NCI-H524 (cell line): ENCODE measurements at regions not wholly inside any gene's neighbourhood (a gene's known extent, or its start where the extent isn't known, plus 50 kb on each side); places are given as distances from the start of the nearest gene placed in this dataset.

ENCODE experiments used
- DNase-seq, 2 experiments: peaks; one replicate each; lab custom pipeline; 2025; lab: John Stamatoyannopoulos, UW

DNA sequence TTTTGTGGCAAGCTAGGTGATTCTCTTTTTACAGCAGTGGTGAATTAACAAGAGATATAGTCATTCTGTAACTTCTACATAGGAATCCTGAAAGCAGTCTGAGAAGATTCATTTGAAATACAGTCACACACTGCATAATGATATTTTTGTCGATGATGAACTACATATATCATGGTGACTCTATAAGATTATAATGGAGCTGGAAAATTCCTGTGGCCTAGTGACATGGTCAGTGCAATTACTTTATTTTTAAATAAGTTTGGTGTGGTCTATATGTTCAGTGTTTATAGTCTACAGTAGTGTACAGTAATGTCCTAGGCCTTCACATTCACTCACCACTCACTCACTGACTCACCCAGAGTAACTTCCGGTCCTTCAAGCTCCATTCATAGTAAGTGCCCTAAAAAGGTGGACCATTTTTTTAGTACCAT is 511.4 kb upstream of the MCTP2 start:
- no peak for DNase-seq

DNA sequence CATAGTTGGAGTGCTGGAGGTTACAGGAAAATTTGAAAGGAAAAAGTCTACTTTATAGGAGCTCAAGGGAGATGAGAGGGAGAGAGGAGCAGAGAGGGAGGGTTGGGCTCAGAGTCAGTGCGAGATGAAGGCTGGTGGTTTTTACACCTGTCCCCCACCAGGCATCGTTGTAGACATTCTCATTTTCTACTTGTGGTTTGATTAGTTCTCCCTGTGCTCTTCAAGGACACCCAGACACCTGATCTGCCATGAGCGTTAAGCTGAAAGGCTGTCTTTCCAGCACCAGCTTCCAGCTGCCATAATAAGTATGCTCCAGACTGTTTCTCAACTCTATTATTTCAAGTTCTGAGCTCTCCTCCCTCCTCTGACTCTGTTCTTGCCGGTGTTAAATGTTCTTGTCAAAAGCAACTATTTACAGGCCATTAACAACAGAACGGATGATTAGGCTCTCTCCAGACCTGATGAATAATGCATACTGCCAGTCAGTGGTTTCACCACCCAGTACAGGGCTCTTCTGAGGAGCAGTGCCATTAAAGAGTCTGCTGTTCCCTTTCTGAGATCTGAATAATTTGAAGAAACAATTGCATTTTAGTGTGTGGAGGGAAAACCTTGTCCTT is 514.6 kb upstream of the MCTP2 start:
- peak in 1 of 2 experiments; percentile 5 for DNase-seq

DNA sequence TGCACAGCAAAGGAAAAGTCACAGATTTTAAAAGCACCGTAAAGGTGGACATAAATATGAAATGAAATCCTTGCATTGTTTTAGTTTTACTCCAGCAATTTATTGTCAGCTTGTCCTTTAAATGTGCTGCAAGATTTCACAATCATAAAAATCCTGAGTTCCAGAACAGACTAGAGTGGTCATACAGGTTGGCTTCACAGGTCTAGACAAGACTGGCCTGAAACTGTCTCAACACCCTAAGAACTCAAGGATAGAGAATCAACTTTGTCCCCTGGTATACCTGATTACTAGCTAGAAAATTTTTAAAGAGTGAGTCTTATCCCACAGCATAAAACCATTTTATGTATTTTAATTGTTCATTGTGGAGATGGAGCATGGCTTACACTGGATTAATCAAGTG is 521.7 kb upstream of the MCTP2 start:
- no peak for DNase-seq

GRCh38 chr15:93708724-93709445 is 522.5 kb upstream of the MCTP2 start:
- DNase-seq = no peak

DNA sequence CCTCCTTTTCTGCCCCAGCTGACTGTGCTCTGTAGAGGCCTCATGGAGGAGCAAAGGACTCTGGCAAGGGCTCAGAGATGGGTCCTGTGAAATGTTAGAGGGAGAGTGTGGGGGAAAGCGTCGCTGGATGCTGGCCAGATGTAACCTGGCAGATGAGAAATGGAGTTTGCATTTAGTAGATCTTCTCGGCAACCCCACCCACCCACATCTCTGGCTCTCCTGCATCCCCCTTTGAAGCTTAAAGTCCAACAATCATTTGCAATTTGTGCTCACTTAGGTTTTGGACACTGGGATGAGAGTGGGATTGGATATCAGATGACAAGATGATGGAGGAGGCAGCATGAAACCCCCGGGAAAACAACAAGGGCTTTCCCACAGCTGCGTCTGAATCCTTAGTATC is 523.6 kb upstream of the MCTP2 start:
- DNase-seq = no peak

DNA sequence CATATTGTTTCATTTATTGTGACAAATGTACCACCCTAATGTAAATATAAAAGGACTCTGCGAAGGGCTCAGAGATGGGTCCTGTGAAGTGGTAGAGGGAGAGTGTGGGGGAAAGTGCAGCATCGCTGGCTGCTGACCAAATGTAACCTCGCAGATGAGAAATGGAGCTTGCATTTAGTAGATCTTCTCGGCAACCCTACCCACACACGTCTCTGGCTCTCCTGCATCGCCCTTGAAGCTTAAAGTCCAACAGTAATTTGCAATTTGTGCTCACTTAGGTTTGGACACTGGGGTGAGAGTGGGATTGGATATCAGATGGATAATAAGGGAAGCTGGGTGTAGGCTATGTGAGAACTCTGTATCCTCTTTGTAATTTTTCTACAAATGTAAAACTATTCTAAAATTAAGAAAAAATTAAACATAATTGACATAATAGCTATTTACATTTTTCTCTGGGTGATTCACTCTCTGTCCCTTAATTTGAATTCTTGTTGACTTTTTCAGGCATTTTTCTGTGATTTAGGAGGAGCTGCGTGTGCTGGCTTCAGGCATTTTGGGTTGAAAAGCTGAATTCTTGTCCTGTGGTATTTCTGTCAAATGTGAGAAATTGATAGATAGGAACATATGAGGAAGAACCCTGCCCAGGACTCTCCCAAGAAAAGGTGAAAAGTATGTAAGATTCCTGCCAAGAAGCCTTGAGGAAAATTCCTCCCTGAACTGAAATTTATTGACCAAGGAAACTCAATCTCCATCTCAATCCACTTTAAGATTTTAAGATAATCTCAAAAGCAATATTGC is 524.7 kb upstream of the MCTP2 start:
- no peak for DNase-seq

GRCh38 chr15:93705753-93706455 is 525.5 kb upstream of the MCTP2 start:
- no peak for DNase-seq

GRCh38 chr15:93703092-93703739 is 528.1 kb upstream of the MCTP2 start:
- no peak for DNase-seq

DNA sequence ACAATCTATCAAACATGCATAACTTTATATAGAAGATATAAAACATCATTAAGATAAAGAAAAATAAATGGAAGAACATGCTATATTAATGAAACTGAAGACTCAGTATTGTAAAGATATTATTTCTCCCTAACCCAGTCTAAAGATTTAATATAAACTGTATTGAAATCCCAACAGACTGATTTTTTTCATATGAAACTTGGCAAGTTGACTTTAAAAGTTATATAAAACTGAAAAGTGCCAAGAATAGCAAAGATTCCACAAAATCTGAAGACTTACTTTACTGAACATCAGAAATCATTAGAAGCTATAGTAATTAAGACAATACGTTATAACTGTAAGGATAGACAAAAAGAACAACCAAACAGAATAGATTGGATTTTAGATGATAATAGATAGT is 531.3 kb upstream of the MCTP2 start:
- DNase-seq = no peak

- no peak for DNase-seq
Measured at GRCh38 chr15:93694033-93694432, 537.3 kb upstream of the MCTP2 start.

GRCh38 chr15:93683651-93684050 is 547.7 kb upstream of the MCTP2 start:
- no peak for DNase-seq

GRCh38 chr15:93671387-93671943 is 559.9 kb upstream of the MCTP2 start:
- DNase-seq = no peak

DNA sequence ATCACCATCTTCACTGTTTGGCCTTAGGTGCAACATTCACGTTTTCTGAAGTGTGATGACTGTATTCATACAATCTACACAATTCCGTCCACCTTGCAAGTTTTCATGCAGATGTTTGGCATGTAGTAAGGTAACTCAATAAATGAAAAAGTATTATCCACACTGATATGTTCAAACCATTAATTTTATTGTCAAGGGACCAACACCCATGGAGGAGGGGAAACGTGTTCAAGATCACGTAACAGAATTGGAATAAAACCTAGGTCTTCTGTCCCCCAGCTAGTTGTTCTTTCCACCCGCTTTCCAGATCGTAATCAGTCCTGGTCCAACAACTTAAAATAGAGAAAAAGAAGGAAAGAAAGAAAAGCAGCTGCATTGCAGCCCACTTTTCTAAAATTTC is 560.4 kb upstream of the MCTP2 start:
- no peak for DNase-seq

DNA sequence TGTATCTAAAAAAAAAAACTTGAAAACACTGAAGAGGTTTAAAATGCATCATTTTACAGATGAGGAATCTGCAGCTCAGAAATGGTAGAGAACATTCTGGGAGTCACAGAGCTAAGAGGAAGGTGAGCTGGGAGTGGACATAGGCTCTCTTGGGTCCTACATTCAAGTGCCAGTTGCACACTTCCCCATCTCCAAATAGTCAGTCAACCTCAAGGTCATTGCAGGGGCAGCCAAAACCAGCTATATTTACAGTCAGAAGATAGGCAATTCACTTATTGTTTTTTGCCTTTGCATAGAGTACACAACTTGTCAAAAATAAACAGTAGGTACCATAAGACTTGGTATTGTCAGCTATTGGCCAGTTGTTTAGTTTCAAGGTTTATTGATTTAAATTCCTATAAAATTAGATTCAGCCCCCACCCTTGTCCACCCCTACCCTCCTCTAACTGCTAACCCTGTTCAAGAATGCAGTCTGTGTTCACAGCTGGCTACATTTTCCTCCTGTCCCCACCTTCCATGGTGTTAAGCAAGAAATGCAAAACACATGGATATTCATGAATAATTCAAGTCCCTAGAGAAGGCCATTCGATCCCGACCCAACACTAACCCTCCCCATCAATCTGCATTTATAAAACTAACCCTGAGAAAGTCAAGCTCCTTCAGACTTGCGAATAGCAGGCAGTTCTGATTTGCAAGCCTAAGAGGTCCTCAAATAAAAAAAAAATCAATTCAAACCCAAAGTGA is 567.0 kb upstream of the MCTP2 start:
- DNase-seq = no peak

DNA sequence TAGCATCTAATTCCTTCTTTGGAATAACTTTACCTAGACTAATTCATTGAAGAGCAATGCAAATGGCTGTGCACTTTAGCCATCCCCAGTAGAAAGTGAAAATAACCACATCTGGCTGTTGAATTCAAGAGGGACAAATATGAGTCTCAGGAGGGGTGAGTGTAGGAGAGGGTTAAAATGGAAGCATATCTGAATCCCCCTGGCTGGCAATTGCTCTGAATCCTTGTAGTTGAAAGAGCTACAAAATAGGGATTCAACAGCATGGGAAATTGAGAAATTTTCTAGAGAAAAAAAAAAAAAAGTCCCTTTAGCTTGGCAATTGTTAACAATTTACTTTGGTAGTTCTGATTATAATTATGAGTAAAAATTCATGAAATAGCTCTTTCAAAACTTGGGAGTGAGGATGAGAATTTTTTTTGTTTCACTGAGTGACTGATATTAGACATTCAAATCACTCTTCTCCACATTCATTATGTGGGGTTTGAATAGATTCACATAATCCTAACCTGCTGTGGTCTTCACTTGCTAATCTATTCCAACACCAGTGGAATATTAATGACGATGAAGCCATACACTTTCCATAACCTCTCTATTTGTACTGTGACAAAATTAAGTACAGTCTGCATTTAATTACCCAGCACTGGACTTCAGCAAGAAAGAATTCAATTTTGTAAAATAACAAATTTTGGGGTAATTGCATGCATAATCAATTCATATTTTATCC is 569.0 kb upstream of the MCTP2 start:
- no peak for DNase-seq

DNA sequence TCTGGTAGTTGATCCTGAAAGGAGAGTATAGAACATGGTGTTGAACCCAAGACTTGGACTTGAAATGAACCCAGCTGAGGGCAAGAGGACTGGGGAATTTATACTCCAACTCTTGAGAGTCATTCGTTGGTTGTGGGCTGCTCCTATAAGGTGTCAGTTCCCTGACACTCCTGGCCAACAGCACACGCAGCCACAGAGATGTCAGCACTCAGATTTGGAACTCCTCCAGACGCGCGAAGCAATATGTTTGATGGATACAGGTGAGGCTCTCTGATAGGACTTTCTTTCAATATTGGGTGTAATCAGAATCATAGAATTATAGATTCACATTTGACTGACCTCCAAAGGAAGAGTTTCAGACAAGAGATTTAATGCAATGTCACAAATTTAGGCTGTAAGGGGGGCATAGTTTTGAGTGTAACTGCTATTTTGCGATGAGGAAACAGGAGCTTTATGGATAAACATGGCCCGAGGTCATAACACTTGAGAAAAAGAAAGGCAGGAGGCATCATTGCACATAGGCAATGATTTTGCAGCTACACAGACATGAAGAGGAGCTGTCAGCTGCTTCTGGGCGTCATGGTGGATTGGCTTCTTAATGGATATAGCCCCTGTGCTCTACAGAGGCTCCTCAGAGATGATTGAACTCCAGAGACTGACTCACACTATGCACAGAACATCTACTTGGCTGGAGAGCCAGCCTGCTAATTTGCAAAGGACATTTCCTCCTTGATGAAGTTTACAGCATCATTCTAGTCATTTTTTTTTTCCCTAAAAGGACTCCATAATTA is 569.2 kb upstream of the RGMA start:
- no peak for DNase-seq

GRCh38 chr15:93656041-93656440 is 567.0 kb upstream of the RGMA start:
- no peak for DNase-seq

DNA sequence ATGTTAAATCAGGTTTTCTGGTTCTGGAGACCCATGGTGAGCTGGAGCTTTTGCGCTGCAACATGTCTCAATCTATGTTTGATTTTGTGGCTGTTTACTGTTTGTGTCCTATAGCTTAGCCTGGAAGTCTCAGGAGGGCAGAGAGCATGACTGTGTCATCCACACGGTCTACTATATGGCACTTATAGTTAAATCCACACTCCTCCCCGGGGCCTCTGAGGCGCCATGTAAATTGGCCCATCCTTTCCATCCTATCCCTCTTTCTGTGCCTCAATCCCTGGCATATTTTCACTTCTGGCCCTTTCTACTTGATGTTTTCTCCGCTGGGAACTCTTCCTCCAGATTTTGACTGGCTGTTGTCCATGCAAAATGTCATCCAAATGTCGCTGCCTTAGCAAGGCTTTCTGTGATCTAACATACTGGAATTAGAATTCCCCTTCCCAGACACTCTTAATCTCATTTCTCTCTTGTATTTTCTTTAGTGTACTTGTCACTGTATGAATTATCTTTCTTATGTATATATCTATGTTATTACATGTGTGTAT is 560.8 kb upstream of the RGMA start:
- DNase-seq = no peak

- DNase-seq = no peak
Measured at GRCh38 chr15:93646193-93646592, 557.2 kb upstream of the RGMA start.
